ENCODE measurements at regions not wholly inside any gene's neighbourhood (a gene's known extent, or its start where the extent isn't known, plus 50 kb on each side); places are given as distances from the start of the nearest gene placed in this dataset.
A peak's percentile ranks its signal among the peaks of the same experiment; 100 is the strongest.

GRCh38 chr18:69162649-69163048 lies 238.0 kb upstream of the DOK6 start:
- H4K20me1 ChIP-seq (ENCODE audit: insufficient read depth, low read length): peaks cover 2% of the 10 kb centered on the region; the same call in 1 of the 2 replicates
- no peak for DNase-seq
- H3K9ac ChIP-seq (ENCODE audit: low read depth, low read length): no peak overlapping the region
- H2BK15ac ChIP-seq (ENCODE audit: low read depth, low read length): no peak overlapping the region
- H3K36me3 ChIP-seq (ENCODE audit: control insufficient read depth, insufficient read depth, low read length): no peaks in the 10 kb centered on the region
- H3K4me3 ChIP-seq (ENCODE audit: insufficient read depth, low read depth, low read length): no peak overlapping the region
- H4K8ac ChIP-seq (ENCODE audit: low read depth in 2 of 2, low read length in 2 of 2): no peak overlapping the region
- dilution Hi-C loops (cut with HindIII; ENCODE audit: low sequenced_read_pairs, unreplicated experiment): no loop called here
- H2BK120ac ChIP-seq (ENCODE audit: low read depth, low read length): peak overlapping the region; percentile 14; the same call in 1 of the 2 replicates
- H2BK5ac ChIP-seq (ENCODE audit: low read depth, low read length, poor library complexity, severe bottlenecking): no peak overlapping the region
- no peak overlapping the region for H3K18ac ChIP-seq (ENCODE audit: low read depth, low read length)
- peaks cover 3% of the 10 kb centered on the region; the same call in 1 of the 2 replicates for H3K9me1 ChIP-seq (ENCODE audit: insufficient read depth, low read length)
- H2BK20ac ChIP-seq (ENCODE audit: low read depth, low read length): no peak overlapping the region
- H2AFZ ChIP-seq (replicated peaks; ENCODE audit: low read length, poor library complexity): no peak overlapping the region
- no peaks in the 10 kb centered on the region for H3K79me1 ChIP-seq (ENCODE audit: low read depth in 1 of 2, low read length in 2 of 2)
- peaks cover 2% of the 10 kb centered on the region; the same call in 1 of the 2 replicates for H3K4me1 ChIP-seq (ENCODE audit: control insufficient read depth, insufficient read depth, low read length)
- H3K4ac ChIP-seq (ENCODE audit: low read depth, low read length): no peak overlapping the region
- CTCF ChIA-PET: interaction anchor here (0.5 kb wide), 1 partner anchor 119 kb away, joined by 5 read pairs; no protein-coding TSS in a partner anchor
- H4K91ac ChIP-seq (ENCODE audit: insufficient read depth, low read depth, low read length): no peak overlapping the region
- no peak overlapping the region for H2AK5ac ChIP-seq (ENCODE audit: low read depth, low read length)
- 0 out of 2 replicates have a peak overlapping the region, but pooled peaks have one; percentile 37 for H3K14ac ChIP-seq (replicated peaks; ENCODE audit: low read depth, low read length)
- ATAC-seq (ENCODE audit: low read depth): no peak
- no peak overlapping the region for H3K23ac ChIP-seq (ENCODE audit: low read depth, low read length)
- intact Hi-C loops (cut with micrococcal nuclease): no loop called here
- BruUV-seq (replicated peaks): no TSS peak
- H3K56ac ChIP-seq (ENCODE audit: extremely low read depth, insufficient read depth, low read length): no peak overlapping the region
- no peaks in the 10 kb centered on the region for H3K9me3 ChIP-seq (ENCODE audit: control insufficient read depth, insufficient read depth, low read length)
- TF ChIP-seq MAZ (IDR thresholded peaks at IDR 0.05; ENCODE audit: borderline replicate concordance, low read depth, low read length) (no peak), CHD1 (IDR thresholded peaks at IDR 0.05; ENCODE audit: low read depth, low read length) (no peak), POLR2A (IDR thresholded peaks at IDR 0.05; ENCODE audit: low read depth, low read length) (no peak), ELK1 (IDR thresholded peaks at IDR 0.05; ENCODE audit: borderline replicate concordance, low read depth, low read length) (no peak), BHLHE40 (IDR thresholded peaks at IDR 0.05; ENCODE audit: low read depth, low read length) (no peak), RAD21 (IDR thresholded peaks at IDR 0.05; ENCODE audit: low read length) (no peak), FOS (IDR thresholded peaks at IDR 0.05; ENCODE audit: low read depth, low read length) (no peak), SMC3 (IDR thresholded peaks at IDR 0.05; ENCODE audit: low read depth, low read length) (no peak), MXI1 (IDR thresholded peaks at IDR 0.05; ENCODE audit: borderline replicate concordance, low read depth, low read length) (no peak), RFX5 (IDR thresholded peaks at IDR 0.05; ENCODE audit: low read depth, low read length) (no peak), CTCF (conservative IDR thresholded peaks at IDR 0.05; ENCODE audit: low read depth, low read length) (no peak), CEBPB (IDR thresholded peaks at IDR 0.05; ENCODE audit: low read depth, low read length) (no peak), MAFK (IDR thresholded peaks at IDR 0.05; ENCODE audit: low read depth, low read length) (no peak), RCOR1 (IDR thresholded peaks at IDR 0.05; ENCODE audit: insufficient replicate concordance, low read length) (no peak), USF2 (IDR thresholded peaks at IDR 0.05; ENCODE audit: low read depth, low read length) (no peak), NFE2L2 (IDR thresholded peaks at IDR 0.05; ENCODE audit: low read depth, low read length) (no peak)
- in situ Hi-C loops (cut with MboI; ENCODE audit: low sequenced_read_pairs): no loop called here
- POLR2A ChIA-PET (ENCODE audit: unreplicated experiment): no interaction called here
- H3K4me2 ChIP-seq (ENCODE audit: low read depth, low read length): no peak overlapping the region
- H3K27ac ChIP-seq (ENCODE audit: insufficient read depth, low read length): no peak overlapping the region
- no peaks in the 10 kb centered on the region for H3K27me3 ChIP-seq (ENCODE audit: control insufficient read depth, insufficient read depth, low read length)
- H4K5ac ChIP-seq (ENCODE audit: low read depth, low read length): no peak overlapping the region
- H2AK9ac ChIP-seq (replicated peaks; ENCODE audit: low read depth, low read length, poor library complexity): no peak overlapping the region
